ENCODE measurements at regions not wholly inside any gene's neighbourhood (a gene's known extent, or its start where the extent isn't known, plus 50 kb on each side); places are given as distances from the start of the nearest gene placed in this dataset.

DNA sequence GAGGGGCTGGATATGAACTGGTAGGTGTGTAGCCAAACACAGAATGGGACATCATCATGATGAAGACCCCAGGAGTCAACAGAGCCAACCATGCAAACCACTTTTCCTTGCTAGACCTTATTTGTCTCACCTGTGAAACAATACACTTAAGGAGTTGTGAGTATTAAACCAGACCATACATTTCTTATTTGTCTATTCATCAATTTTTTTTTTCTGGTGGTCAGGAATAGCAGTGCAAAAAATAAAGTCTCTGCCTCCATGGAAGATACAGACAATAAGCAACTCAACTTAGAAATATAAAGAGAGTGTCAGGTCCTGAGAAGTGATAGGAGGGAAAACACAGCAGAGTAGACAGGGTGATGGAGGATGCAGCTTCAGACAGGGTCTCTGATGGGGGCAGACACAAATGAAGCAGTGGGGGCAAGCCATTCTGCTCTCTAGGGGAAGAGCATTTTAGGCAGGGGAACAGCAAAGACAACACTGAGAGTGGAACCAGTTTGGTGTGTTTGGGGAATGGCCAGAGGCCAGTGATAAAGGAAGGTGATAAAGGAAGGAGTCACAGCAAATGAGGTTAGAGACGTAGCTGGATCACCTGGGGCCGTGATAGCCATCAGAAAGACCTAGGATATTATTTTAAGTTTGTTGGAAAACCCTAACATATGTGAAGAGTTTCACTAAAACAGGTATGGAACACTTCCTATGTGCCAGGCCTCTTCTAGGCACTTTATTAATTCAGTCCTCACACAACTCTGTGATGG lies 256.2 kb downstream of the MAN2A1 start:
- DNase-seq: no peak

DNA sequence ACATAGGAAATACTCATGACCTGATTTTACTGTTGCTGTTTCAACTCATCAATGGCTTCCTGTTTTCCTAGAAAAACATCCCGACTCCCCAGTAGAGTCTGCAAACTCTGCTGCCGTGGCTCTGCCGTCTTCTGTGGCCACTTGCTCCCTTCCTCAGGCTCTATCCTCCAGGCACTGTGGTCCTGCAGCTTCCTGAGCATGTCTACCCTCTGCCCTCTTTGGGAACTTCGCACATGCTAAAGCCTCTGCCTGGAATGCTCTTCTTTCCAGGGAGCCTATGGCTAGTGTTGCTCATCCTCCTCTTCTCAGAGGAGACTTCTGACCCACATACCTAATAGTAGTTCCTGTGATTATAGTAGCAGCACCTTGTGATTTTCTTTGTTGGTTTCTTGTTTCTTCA lies 256.9 kb downstream of the MAN2A1 start:
- no peak for DNase-seq

GRCh38 chr5:109947667-109948066 lies 257.9 kb downstream of the MAN2A1 start:
- DNase-seq: no peak

DNA sequence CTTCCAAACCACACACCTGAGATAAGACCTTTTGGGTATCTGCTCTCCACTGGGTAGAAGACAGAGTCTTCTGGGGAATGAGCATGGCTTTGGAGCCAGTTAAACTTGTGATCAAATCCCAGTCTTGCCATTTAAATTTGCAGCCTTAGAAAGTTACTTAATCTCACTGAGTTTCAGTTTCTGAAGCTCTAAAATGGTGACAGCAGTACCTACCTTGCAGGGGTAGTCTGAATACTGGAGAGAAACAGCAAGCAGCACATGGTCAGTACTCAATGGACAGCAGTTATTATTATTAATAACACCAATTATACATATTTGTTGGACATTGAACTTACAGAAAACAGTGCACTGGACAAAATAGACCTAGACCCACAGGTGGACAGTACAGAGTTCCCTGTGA lies 260.9 kb downstream of the MAN2A1 start:
- no peak for DNase-seq

DNA sequence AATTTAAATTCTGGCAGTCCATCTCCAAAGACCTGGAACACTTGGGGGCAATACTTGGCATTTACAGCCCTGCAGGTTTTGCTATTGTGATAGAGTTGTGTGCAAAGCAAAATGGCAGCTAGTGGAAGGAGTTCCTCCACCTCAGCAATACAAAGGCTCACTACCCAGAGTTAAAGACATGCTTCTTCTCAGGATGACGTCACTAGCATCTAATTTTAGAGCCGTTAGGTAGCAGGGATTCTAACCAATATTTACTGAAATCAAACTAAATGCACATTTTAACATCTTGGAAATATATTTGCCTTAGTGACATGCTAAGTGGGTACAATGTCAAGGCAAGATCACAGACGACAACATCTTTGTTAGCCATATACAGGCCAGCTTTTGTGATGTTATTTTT lies 261.6 kb downstream of the MAN2A1 start:
- DNase-seq: no peak

DNA sequence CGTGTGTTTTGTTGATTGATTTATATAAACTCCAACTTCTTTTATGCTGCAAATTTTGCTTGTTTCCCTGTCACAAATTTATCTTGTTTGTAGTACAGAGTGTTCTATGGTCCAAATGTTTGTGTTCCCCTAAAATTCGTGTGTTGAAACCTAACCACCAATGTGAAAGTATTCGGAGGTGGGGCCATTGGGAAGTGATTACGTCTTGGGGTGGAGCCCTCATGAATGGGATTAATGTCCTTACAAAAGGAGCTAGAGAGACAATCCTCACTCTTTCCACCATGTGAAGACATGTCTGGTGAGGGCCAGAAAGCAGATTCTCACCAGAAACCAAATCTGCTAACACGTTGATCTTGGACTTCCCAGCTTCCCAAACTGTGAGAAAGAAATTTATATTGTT lies 262.0 kb downstream of the MAN2A1 start:
- no peak for DNase-seq

- no peak for DNase-seq
Measured at GRCh38 chr5:109953761-109954160, 264.0 kb downstream of the MAN2A1 start.

- DNase-seq: peak; percentile 59
Measured at GRCh38 chr5:109956884-109957283, 267.2 kb downstream of the MAN2A1 start.

- DNase-seq: no peak
Measured at GRCh38 chr5:109958082-109958481, 268.4 kb downstream of the MAN2A1 start.

GRCh38 chr5:109959652-109960051 lies 269.9 kb downstream of the MAN2A1 start:
- DNase-seq: no peak

DNA sequence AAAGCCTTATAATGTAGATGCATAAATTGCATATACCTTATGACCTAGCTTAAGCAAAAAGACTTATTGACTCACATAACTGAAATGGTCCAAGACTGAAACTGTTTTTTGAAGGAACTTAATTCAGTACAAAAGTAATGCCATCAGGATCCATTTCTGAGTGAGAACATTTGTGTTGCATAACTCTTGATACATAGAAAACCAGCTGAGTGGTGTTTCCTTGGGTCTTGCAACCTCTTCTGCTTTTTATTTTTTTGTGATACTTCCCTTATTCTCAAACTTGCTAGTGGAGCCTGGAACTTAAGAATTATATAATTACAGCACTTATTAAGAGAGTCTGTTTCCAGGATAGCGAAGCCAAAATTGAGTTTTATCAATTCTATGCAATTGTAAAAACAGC lies 272.0 kb downstream of the MAN2A1 start:
- DNase-seq: peak; percentile 80

DNA sequence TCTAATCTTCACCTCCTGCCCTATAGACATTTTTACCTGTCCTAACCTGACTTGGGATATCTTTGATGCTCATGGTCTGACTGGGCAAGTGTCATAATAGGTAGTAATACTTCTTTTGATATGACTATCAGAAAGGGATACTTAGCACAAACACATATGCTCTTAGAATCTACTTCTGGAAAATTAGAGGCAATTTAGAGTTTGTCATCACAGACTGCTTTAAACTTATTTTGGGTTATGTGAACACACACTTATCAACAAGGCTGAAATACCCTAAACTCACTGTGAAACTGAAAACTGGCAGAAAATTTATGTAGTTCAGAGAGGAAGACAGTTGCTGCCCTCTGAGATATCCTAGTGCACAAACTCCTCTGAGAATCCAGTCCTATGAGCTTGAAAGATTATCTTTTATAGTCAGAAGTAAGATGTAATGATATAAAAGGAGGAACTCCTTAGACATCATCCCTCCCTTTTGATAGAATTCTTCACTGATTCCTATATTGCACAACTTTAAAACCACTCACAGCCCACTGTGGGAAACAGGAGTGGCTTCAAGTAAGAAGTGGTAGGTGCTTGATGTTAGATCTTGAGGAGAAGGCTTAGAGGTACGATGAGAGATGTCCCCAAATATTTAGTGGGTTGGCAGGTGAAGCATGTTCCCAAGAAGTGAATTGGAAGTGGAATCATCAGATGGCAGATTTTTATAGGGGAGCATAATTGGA lies 273.3 kb downstream of the MAN2A1 start:
- DNase-seq: peak; percentile 50

GRCh38 chr5:109964136-109964535 lies 274.4 kb downstream of the MAN2A1 start:
- no peak for DNase-seq

DNA sequence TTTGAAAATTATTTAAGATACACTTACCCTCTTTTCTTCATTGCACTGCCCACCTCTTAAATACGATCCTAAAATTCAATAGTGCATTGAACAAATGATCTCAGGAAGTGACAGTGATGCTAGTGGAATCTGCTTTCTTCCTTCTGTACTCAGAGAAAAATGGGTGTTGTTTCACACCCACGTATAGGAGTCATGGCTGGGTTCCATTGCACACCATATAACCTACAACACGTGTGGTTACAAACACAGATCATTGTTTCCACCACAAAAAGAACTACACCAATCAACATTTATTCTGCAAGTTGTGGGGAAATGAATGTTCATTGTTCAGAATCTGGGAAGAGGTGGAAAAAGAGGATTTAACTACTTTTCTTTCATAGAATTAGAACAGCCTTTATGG lies 275.9 kb downstream of the MAN2A1 start:
- DNase-seq: no peak

GRCh38 chr5:109971968-109972367 lies 282.2 kb downstream of the MAN2A1 start:
- no peak for DNase-seq

DNA sequence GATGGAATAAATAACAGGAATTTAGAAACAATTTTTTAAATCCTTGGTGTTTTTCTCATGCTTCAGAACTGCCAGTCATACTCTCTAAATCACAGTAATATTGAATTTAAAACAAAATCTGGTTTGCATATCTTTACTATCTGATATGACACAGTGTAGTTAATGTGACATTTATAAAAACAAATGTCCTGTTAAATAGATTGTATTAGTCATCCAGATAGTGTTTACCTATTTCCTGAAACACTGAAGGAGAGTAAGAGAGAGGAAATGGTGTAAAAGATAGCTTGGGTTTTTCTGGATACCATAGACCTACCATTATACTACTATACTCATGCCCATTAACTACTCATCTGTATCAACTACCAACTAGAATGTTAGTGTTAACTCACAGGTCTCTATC lies 292.3 kb downstream of the MAN2A1 start:
- no peak for DNase-seq

DNA sequence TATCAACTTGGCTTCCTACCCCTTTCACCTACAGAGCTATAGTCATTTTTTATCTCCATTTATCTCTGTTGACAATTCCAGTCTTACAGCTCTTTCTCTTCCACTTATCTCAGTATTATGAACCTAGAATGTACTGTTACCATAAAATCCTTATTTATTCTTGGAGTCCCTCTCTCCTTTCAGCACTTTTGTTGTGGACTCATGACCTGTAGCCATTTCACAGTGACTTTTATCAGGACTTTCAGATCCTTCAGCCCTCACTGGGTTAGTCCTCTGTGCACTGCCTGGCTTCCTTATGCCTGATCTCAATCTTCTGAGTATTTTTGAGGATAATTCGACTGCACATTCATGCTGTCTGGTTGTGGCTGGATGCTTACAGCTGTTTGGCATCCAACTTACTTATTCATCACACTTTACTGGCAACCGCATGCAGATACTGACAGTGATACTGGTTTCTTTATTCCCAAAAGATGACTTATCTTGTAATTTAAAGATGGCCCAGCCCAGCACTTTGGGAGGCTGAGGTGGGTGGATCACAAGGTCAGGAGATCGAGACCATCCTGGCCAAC lies 293.3 kb downstream of the MAN2A1 start:
- DNase-seq: no peak

GRCh38 chr5:109986726-109987125 lies 297.0 kb downstream of the MAN2A1 start:
- no peak for DNase-seq

DNA sequence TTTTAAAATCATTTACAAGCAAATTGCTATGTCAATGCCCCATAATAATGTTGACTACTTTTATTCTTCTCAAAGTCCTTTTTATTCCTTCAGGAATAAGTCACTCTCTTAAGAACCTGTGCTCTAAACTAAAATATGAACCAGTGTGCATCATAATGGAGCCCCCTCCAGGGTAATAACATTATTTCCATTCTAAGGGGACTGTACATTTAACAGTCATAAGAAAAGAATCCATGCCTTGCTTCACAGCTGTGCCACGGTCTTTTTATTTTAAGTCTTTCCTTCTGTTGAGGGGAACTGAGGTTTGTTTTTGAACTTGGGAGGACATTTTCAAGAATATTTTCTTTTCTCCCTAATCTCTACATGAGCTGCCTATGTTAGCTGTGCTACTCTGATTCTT lies 297.6 kb downstream of the MAN2A1 start:
- DNase-seq: no peak

DNA sequence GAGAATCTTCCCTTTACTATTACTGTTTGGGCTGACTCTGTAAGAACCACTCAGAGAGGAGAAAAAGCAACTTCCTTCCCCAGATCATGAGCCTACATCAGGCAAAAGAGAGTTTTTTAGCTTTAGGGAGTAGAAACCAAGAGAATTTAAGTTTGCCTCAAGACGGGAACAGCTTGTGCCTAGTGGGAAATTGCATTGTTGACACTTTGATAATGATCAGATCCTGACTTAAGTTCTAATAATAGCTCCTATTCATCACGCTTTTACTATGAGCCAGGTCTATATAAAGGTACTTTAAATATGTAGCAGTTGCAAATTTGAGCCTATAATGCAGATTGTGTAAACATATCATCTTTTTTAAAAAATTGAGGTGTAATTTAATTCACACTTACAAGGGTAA lies 298.2 kb downstream of the MAN2A1 start:
- no peak for DNase-seq

- DNase-seq: no peak
Measured at GRCh38 chr5:109989161-109989560, 299.4 kb downstream of the MAN2A1 start.

DNA sequence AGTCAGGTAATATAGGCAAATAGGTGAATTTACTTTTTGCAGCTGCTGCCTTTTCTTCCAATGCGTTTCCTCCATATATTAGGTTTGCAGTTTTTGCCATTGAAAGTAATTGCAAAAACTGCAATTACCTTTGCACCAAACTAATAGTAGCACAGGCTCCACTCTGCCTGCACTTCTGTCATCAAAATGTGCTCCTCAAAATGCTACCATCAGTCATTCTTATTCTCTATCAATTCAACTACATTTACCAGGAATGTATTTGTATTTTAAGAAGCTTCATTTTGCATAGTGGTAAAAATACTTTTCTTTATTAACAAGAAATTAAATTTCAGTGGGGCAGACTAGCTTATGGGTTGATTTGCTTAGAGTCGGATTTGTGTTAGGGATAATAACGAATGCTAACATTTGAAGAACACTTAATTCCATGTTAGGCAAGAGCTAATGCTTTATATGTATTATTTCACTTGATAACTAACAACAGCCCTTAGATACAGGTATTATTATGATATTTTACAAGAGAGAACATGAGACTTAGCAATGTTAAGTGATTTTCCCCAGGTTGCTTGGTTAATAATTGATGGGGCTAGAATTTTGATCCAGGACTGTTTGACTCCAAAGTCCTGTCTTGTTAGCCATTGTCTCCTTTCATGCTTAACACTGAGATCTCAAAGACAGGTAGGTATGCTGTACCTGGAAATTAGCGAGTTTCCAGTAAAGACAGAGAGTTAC lies 300.4 kb downstream of the MAN2A1 start:
- no peak for DNase-seq

GRCh38 chr5:109990723-109991359 lies 301.1 kb downstream of the MAN2A1 start:
- no peak for DNase-seq
